Stimulated activated CD4-positive, alpha-beta T cell treated with anti-CD3 and anti-CD28 coated beads, Interleukin-4, amount 100 ng/mL, for 48 hours (primary cell): ENCODE measurements at regions not wholly inside any gene's neighbourhood (a gene's known extent, or its start where the extent isn't known, plus 50 kb on each side); places are given as distances from the start of the nearest gene placed in this dataset.

ENCODE experiments used
- DNase-seq, 2 donors: peaks; one replicate each; pipeline ENCODE4 v3.0.0-alpha.2; 2020; ENCODE audit warnings: low read depth in 2 of 2

- no peak for DNase-seq
Measured at GRCh38 chr10:85003083-85003482, 674.7 kb downstream of the CCSER2 start.

GRCh38 chr10:85008488-85009184 is 680.2 kb downstream of the CCSER2 start:
- DNase-seq, result no peak

GRCh38 chr10:85012305-85012704 is 683.9 kb downstream of the CCSER2 start:
- DNase-seq, result no peak

GRCh38 chr10:85026878-85027467 is 698.6 kb downstream of the CCSER2 start:
- no peak for DNase-seq

- DNase-seq, result no peak
Measured at GRCh38 chr10:85032981-85033380, 704.6 kb downstream of the CCSER2 start.

GRCh38 chr10:85036661-85037060 is 708.3 kb downstream of the CCSER2 start:
- DNase-seq, result no peak

- no peak for DNase-seq
Measured at GRCh38 chr10:85039311-85039710, 710.9 kb downstream of the CCSER2 start.

GRCh38 chr10:85043207-85043606 is 714.8 kb downstream of the CCSER2 start:
- DNase-seq, result no peak

GRCh38 chr10:85045046-85045445 is 716.7 kb downstream of the CCSER2 start:
- DNase-seq, result no peak

- no peak for DNase-seq
Measured at GRCh38 chr10:85047170-85047834, 718.9 kb downstream of the CCSER2 start.

- no peak for DNase-seq
Measured at GRCh38 chr10:85047979-85048378, 719.6 kb downstream of the CCSER2 start.

- DNase-seq, result no peak
Measured at GRCh38 chr10:85048644-85049043, 720.3 kb downstream of the CCSER2 start.

GRCh38 chr10:85060944-85061343 is 732.6 kb downstream of the CCSER2 start:
- DNase-seq, result no peak

- no peak for DNase-seq
Measured at GRCh38 chr10:85061401-85061800, 733.0 kb downstream of the CCSER2 start.

GRCh38 chr10:85067955-85068354 is 739.6 kb downstream of the CCSER2 start:
- DNase-seq, result no peak

GRCh38 chr10:85080934-85081333 is 752.5 kb downstream of the CCSER2 start:
- no peak for DNase-seq

- DNase-seq, result no peak
Measured at GRCh38 chr10:85098835-85099521, 770.6 kb downstream of the CCSER2 start.

GRCh38 chr10:85100495-85100894 is 772.1 kb downstream of the CCSER2 start:
- DNase-seq, result no peak

- no peak for DNase-seq
Measured at GRCh38 chr10:85105614-85106255, 777.3 kb downstream of the CCSER2 start.

GRCh38 chr10:85111271-85111670 is 782.9 kb downstream of the CCSER2 start:
- DNase-seq, result no peak

GRCh38 chr10:85124603-85125051 is 796.2 kb downstream of the CCSER2 start:
- no peak for DNase-seq

GRCh38 chr10:85137253-85137652 is 808.9 kb downstream of the CCSER2 start:
- DNase-seq, result no peak
